HG02870 (cell line): ENCODE measurements at regions not wholly inside any gene's neighbourhood (a gene's known extent, or its start where the extent isn't known, plus 50 kb on each side); places are given as distances from the start of the nearest gene placed in this dataset.
"Not testable (repeated sequence)": the region's sequence is repeated elsewhere in the genome, so short reads cannot be mapped to it uniquely, and the experiment has no call there.

Experiments
- ATAC-seq: cut with Tn5 transposase; IDR thresholded peaks from one replicate; pipeline ENCODE4 v1.9.1; 2021; ENCODE audit warnings: mild to moderate bottlenecking, moderate library complexity; ENCODE audit not compliant: unreplicated experiment

GRCh38 chr15:81939604-81940440 is 106.0 kb downstream of the MEX3B start:
- no peak for ATAC-seq

GRCh38 chr15:81937189-81937588 is 108.6 kb downstream of the MEX3B start:
- no peak for ATAC-seq

GRCh38 chr15:81930582-81931369 is 115.0 kb downstream of the MEX3B start:
- no peak for ATAC-seq

GRCh38 chr15:81929557-81929956 is 116.3 kb downstream of the MEX3B start:
- no peak for ATAC-seq

- ATAC-seq, result no peak
Observed at GRCh38 chr15:81926981-81927380, 118.8 kb downstream of the MEX3B start.

GRCh38 chr15:81924729-81925128 is 121.1 kb downstream of the MEX3B start:
- no peak for ATAC-seq

GRCh38 chr15:81923561-81924350 is 122.1 kb downstream of the MEX3B start:
- ATAC-seq, result no peak

GRCh38 chr15:81922143-81922542 is 123.7 kb downstream of the MEX3B start:
- ATAC-seq, result no peak

GRCh38 chr15:81921163-81921562 is 124.7 kb downstream of the MEX3B start:
- no peak for ATAC-seq

- ATAC-seq, result not testable (repeated sequence)
Observed at GRCh38 chr15:81918767-81919166, 127.1 kb downstream of the MEX3B start.

GRCh38 chr15:81916451-81916850 is 129.4 kb downstream of the MEX3B start:
- no peak for ATAC-seq

GRCh38 chr15:81915990-81916389 is 129.8 kb downstream of the MEX3B start:
- no peak for ATAC-seq

GRCh38 chr15:81914734-81915256 is 131.0 kb downstream of the MEX3B start:
- ATAC-seq, result no peak

- ATAC-seq, result no peak
Observed at GRCh38 chr15:81914333-81914732, 131.5 kb downstream of the MEX3B start.

GRCh38 chr15:81911022-81911971 is 134.5 kb downstream of the MEX3B start:
- no peak for ATAC-seq

- ATAC-seq, result no peak
Observed at GRCh38 chr15:81910355-81911021, 135.3 kb downstream of the MEX3B start.

- ATAC-seq, result no peak
Observed at GRCh38 chr15:81909011-81909358, 136.8 kb downstream of the MEX3B start.

- no peak for ATAC-seq
Observed at GRCh38 chr15:81908111-81908510, 137.7 kb downstream of the MEX3B start.

- ATAC-seq, result no peak
Observed at GRCh38 chr15:81907521-81907920, 138.3 kb downstream of the MEX3B start.
